Omental fat pad (tissue), 3 donors: ENCODE measurements at regions not wholly inside any gene's neighbourhood (a gene's known extent, or its start where the extent isn't known, plus 50 kb on each side); places are given as distances from the start of the nearest gene placed in this dataset.

Source experiments
- ATAC-seq: fragments of 150-250 bp; one replicate; pipeline ENCODE4 v1.9.1; 2016; ENCODE audit warnings: mild to moderate bottlenecking, moderate library complexity; ENCODE audit not compliant: low FRiP score
- DNase-seq: peaks from one replicate; pipeline ENCODE4 v3.0.0-alpha.2; 2019; ENCODE audit warnings: low spot score
- TF ChIP-seq, protein P1 (sequence below), 3 donors: fragments of 450-650 bp; IDR thresholded peaks; one replicate each; pipeline ENCODE4 v1.5.1; 2016 to 2017; ENCODE audit warnings: antibody characterized with exemption in 3 of 3, mild to moderate bottlenecking in 3 of 3, moderate library complexity in 2 of 3

DNA sequence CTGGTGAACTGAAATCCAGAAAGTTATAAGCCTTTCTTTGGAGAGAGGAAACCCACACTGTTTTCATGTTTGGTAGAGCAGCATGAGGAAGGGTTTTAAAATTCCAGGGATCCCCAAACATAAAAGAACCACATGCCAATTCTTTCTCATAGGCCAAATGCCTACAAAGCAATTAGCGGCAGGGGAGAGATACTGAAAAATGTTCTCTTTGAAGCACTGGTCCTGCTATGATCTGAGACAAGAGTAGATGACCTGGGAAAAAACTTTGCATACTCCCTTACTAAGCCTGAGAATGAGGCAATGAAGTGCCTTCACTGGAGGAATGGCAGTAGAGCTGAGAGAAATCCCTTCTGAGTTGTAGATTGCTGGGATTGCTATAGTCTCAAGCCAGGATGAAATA lies 1261.7 kb downstream of the DSC3 start:
- ATAC-seq: no peak
- TF ChIP-seq, protein P1, sequence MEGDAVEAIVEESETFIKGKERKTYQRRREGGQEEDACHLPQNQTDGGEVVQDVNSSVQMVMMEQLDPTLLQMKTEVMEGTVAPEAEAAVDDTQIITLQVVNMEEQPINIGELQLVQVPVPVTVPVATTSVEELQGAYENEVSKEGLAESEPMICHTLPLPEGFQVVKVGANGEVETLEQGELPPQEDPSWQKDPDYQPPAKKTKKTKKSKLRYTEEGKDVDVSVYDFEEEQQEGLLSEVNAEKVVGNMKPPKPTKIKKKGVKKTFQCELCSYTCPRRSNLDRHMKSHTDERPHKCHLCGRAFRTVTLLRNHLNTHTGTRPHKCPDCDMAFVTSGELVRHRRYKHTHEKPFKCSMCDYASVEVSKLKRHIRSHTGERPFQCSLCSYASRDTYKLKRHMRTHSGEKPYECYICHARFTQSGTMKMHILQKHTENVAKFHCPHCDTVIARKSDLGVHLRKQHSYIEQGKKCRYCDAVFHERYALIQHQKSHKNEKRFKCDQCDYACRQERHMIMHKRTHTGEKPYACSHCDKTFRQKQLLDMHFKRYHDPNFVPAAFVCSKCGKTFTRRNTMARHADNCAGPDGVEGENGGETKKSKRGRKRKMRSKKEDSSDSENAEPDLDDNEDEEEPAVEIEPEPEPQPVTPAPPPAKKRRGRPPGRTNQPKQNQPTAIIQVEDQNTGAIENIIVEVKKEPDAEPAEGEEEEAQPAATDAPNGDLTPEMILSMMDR (IDR thresholded peaks at IDR 0.05): no peak
- no peak for DNase-seq

DNA sequence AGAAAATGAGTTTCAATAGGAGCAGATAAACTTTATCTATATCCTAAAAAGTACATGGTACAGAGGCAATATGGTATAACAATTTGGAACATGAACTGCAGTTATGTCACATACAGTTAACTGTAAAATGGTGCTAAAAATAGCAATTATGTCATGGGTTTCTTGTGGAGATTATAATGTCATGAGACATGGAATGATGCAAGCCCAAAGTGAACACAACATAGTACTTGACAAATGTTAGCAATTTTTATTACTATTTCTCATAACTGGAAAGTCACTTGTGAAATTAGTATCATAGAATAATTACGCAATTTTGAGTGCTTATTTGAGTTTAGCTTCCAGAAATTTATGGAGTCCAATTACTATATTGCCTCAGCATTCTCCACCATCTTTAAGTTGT lies 1263.4 kb downstream of the DSC3 start:
- ATAC-seq: no peak
- TF ChIP-seq, protein P1 (IDR thresholded peaks at IDR 0.05): no peak

DNA sequence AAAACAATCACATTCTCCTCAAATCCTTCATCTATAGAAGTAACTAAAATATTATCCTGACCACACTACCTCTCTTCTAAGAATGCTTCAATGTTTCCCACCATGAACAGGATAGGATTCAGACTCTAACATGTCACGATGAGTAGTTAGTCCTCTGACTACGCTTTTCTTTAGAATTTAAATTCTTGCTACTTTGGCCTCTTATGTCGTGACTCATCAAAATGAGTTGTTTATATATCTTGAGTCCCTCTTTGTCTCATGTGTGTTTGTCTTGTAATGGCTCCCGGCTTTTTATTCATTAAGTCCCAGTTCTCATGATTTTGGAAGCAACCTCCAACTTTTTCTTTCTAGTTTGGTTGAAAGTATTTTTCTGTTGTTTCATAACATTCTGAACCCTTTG lies 1289.2 kb downstream of the DSC3 start:
- ATAC-seq: no peak

More for the DNA sequence above, 1263.4 kb downstream of the DSC3 start:
- DNase-seq: no peak

DNA sequence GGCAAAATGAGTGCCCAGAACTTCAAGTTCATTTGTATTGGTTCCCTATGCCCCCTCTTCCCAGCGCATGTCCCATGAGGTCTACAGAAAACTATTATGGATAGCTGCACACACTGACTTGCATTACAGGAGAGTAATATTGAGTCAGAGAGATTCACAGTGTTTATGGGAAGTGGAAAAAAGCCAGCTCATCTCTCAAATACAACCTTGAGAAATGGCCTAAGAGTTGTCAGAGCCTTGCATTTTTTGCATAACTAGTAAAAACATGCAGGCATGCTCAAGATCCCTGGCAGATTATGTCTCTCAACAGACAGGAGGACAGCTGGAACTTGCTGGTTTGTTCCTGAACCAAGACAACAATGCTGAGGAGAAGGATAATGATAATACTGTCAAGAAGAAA lies 1292.8 kb downstream of the DSC3 start:
- ATAC-seq: no peak
- DNase-seq: no peak
- TF ChIP-seq, protein P1 (IDR thresholded peaks at IDR 0.05): no peak

More for the DNA sequence above, 1289.2 kb downstream of the DSC3 start:
- TF ChIP-seq, protein P1 (IDR thresholded peaks at IDR 0.05): no peak
- no peak for DNase-seq

DNA sequence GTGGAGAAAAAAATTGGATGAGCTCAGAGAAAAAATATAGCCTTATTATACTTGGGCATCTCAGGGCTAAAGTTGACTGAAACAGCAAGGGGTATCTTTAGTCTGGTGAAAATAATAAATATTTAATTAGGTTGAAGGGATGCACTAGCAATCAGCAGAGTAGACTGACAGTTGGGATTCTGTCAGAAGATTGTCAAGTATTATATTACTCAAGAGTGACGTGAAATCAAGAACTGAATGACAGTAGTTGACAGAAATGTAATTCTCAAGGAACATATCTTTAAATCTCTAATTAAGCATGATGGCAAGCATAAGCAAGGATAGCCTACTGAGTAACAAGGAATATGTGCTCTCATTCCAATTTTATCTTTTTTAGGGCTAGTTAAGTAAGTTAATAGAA lies 1301.1 kb downstream of the DSC3 start:
- TF ChIP-seq, protein P1 (IDR thresholded peaks at IDR 0.05): no peak
- DNase-seq (no peak), ATAC-seq (no peak)

DNA sequence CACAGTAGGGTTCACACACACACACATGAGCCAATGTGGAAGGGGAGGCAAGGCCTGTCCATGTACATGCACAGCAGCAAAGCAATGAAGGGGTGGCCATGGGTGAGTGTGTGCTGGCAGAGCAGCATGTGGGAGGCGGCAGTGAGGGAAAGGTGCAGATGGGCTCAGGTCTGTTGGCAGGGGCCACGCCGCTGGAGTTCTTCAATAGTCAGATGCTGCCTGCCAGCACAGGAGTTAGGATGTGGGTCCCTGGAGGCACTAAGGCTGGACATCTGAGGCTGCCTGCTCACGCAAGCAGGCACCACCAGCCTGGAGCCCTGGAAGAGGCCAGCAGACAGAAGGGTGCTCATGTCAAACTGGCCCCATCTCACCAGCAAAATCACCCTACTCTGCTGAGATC lies 1304.9 kb downstream of the DSC3 start:
- ATAC-seq: no peak
- DNase-seq: no peak
- TF ChIP-seq, protein P1 (IDR thresholded peaks at IDR 0.05): no peak

DNA sequence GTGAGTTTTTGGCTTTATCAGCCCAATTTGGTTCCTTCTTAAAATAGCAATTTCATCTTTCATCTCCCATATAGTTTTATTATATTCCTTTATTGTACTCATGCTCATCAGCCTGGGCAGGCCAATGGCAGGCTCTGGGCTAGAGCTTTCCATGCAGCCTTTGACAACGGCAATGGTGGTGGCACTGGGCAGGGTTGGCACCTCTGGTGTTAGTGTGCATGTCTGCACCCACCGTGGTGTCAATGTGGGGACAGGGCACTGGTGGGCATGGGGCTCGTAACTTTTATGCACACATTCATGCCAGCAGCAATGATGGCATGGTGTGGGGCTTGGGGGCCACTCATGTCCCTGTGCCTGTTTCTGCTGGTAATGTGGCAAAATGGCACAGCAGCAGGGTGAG lies 1305.4 kb downstream of the DSC3 start:
- TF ChIP-seq, protein P1 (IDR thresholded peaks at IDR 0.05): no peak
- DNase-seq: no peak
- ATAC-seq: no peak
